ENCODE measurements at regions not wholly inside any gene's neighbourhood (a gene's known extent, or its start where the extent isn't known, plus 50 kb on each side); places are given as distances from the start of the nearest gene placed in this dataset.

GRCh38 chr5:144710637-144711036 is 540.0 kb downstream of the KCTD16 start:
- TF ChIP-seq CTCF (conservative IDR thresholded peaks at IDR 0.05) = no peak
- no peak for TF ChIP-seq EZH2 (IDR thresholded peaks at IDR 0.05; ENCODE audit: low read depth)
